Cardiac septum (tissue), 1 donor: ENCODE measurements at regions not wholly inside any gene's neighbourhood (a gene's known extent, or its start where the extent isn't known, plus 50 kb on each side); places are given as distances from the start of the nearest gene placed in this dataset.
"Not testable (repeated sequence)": the region's sequence is repeated elsewhere in the genome, so short reads cannot be mapped to it uniquely, and the experiment has no call there.

ENCODE experiments used
- DNase-seq: peaks from one replicate; pipeline ENCODE4 v3.0.0-alpha.2; 2020; ENCODE audit warnings: low spot score
- intact Hi-C: fragments of 100-400 bp; cut with DNase I; formaldehyde crosslinking; loops from one replicate; pipeline ENCODE4 v1.14.0; 2022
- donor health status: DM: no; HTN: no; CAD: no.

DNA sequence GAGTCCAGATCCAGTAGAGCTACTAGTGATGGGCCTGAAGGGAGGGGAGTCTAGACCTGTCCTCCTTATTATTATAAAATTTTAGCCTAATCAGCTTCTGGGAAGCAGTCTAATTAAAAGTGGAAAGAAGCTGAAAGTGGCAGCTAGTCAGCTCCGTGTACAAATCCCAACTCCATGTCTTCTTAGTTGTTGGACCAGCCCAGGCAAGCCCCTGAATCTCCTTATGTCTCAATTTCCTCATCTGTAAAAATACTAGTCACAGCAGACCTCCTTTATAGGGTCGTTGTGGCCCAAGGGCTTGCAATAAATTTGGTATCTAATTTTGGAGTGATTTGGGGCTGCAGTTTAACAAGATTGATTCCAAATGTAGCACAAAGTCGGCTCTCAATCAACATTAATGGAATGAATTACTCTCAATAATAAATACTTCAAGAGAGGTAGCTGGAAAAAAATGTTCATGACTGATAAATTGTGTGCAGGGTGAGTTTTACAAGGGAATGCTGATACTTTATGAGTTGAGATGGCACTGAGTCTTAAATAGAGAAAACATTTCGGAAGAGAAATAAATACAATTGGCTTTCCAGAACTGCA lies 118.3 kb upstream of the NDUFV2 start:
- intact Hi-C loops: loop anchor here (5.0 kb wide), 1 partner anchor 327 kb away; no protein-coding TSS in a partner anchor
- no peak for DNase-seq

DNA sequence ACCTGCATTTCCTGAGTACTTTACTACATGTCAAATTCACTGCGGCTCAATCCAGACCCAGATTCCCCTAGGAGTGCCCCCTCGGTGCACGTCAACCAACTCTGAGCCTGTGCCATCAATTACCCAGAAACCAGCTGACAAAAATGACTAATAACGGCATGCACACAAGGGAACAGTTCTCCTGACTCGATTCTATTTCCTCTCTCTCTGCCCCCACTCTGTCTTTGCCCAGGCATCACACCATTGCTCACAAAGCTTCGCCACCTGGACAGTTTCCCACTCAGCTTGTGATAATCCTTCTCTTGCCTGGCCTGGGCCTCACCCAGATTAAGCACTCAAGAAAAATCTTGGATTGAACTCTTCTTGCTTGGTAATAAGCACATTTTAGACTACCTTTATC lies 115.3 kb upstream of the NDUFV2 start:
- intact Hi-C loops: no loop called here
- DNase-seq: no peak

DNA sequence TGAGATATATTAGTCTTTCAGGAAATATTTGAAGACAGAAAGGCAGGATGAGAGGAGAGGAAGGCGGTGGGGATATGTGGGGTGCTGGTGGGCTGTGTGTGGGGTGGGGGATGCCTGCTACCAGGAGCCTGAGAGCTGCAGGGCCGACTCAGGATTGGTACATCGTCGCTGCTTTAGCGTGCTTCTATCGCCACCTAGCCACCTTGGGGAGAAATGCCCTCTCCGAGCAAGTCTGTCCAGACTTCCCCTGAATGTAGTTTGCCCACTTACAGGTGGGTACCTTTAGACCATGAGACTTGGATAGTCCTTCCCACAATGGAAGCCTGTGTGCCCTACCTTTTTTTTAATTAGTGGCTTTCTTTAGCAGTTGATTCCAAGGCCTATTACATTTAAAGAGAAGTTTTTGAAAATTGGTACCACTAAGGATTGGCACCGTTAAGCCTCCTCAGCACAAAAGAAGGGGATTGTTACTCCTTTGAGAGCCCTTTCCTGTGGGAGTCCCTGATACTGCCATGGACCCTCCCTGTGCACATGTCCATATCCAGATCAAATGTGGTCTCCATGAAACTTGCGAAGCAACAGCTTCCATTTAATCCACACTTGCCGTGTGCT lies 114.1 kb upstream of the NDUFV2 start:
- intact Hi-C loops: loop anchor here (2.0 kb wide), 1 partner anchor 292 kb away; no protein-coding TSS in a partner anchor
- DNase-seq: no peak

DNA sequence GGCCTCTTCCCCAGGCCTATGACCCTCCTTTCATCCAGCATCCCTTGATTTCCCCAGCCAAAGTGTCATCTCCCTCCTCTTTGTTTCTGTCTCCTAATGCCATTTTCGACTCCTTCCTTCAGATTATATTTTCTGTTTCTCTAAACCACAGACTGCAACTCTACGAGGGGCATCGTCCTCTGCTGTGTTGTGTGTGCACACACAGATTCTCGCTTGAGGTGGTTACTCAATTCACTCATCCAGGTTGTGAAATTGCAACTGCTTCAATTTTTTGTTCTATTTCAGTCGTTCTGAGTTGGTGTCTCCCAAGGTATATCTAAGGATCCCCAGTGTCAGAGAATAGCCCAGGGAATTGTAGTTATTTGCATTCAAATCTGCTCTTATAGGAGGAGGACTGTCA lies 113.5 kb upstream of the NDUFV2 start:
- intact Hi-C loops: loop anchor here (2.0 kb wide), 1 partner anchor 292 kb away; no protein-coding TSS in a partner anchor
- no peak for DNase-seq

DNA sequence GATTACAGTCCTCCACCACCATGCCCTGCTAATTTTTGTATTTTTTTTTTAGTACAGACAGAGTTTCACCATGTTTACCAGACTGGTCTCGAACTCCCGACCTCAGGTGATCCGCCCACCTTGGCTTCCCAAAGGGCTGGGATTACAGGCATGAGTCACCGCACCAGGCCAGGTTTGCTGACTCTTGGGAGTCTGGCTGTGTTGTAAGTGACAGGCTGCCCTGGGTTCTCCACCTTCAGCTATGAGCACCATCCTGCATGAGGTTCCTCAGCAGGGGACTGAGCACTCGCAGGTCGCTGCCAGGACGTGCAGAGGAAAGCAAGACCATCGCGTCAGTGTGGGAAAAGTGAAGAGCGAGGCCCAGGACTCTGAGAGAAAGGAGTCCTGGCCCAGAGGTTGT lies 112.6 kb upstream of the NDUFV2 start:
- DNase-seq: no peak
- intact Hi-C loops: loop anchor here (2.0 kb wide), 1 partner anchor 293 kb away; no protein-coding TSS in a partner anchor

DNA sequence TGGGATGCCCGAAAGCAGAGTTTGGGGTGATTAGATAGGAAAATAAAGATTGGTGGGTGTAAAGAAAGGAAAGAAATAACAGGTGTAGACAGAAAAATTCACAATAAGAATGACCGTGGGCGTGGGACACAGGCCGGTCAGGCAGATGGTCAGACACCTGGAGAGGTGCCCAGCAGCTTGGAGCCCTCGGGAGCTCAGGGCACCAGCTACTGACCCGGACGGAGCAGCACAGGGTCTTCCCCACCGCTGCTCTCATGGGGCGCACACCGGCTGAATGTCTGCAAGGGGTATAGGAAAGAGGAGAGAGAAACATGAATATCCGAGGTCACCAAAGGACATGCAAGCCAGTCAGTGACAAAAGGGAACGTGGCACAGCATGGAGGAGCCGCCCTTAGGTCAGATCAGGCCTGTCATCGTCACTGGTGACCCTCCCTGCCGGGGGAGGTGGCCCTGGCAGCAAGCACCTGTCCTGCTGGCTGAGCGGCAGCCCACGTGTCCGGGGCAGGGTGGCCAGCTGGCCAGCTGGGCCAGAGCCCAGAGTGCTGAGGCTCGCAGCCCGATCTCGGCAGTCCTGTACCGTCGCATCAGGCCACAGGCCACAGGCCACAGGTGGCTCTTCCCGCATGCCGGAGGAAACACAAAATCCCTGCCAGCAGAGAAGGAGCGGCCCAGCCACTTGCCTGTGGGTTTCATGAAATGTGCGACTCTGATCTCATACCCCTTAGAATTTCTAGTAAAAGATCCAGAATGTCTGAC lies 112.0 kb upstream of the NDUFV2 start:
- DNase-seq: no peak
- intact Hi-C loops: no loop called here

DNA sequence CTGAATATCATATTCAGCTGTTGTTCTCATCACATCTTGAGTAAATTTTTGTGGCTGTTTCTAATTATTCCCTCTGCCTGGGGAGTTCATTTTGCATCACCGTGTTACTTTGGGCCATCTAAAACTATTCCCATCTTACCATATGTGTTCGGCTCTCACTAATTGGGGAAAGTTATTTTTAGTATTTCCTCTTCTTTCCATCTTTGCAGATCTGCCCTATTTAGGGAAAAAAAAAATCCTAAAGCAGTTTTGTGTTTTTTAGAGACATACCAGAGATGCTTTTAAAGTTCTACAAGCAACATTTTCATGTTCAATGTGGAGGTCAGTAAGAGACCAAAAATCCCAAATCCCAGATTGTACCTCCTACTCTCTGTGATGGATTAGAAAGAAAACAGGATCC lies 111.3 kb upstream of the NDUFV2 start:
- DNase-seq: no peak
- intact Hi-C loops: no loop called here

DNA sequence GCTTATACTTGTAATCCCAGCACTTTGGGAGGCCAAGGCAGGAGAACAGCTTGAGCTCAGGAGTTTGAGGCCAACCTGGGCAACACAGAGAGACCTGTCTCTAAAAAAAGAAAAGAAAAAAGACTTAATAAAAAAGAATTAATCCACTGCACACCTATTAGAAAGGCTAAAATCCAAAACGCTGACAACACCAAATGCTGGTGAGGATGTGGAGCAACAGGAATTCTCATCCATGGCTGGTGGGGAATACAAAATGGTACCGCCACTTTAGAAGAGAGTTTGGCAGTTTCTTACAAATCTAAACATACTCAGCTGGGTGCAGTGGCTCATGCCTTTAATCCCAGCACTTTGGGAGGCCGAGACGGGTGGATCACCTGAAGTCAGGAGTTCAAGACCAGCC lies 110.0 kb upstream of the NDUFV2 start:
- intact Hi-C loops, DNase-seq: not testable (repeated sequence)

DNA sequence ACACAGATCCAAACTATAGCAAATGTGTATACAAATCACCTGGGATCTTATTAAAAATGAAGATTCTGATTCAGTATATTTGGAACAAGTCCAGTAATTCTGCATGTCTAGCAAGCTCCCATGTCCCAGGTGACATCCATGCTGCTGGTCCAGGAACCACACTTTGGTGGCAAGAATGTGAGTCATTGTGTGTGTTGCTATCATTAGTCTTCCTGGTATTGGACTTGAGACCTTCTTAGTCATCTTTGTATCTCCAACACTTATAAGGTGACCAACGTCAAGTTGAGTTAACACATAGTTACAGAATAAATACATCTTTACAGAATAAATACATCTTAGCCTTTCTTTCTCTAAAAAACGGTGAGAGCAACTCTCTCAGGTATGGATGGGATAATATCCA lies 107.9 kb upstream of the NDUFV2 start:
- intact Hi-C loops: no loop called here
- no peak for DNase-seq

DNA sequence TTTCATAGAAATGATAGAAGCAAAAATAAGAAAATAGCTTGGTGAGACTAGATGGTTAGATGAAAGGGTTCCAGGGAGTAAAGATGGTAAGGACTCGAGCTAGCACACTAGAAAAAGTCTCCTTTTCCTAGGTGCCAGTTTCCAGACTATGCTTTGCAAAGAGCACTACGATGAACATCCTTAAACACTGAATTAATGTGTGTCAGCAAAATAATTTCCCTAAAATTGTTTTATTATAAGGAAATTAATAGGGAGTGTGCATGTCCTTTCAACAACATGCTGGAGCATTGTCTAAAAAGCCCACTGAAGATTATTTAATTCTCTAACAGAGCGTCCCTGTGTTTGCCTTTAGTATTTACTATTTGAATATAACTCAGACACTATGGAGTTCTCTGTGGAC lies 107.4 kb upstream of the NDUFV2 start:
- no peak for DNase-seq
- intact Hi-C loops: no loop called here

DNA sequence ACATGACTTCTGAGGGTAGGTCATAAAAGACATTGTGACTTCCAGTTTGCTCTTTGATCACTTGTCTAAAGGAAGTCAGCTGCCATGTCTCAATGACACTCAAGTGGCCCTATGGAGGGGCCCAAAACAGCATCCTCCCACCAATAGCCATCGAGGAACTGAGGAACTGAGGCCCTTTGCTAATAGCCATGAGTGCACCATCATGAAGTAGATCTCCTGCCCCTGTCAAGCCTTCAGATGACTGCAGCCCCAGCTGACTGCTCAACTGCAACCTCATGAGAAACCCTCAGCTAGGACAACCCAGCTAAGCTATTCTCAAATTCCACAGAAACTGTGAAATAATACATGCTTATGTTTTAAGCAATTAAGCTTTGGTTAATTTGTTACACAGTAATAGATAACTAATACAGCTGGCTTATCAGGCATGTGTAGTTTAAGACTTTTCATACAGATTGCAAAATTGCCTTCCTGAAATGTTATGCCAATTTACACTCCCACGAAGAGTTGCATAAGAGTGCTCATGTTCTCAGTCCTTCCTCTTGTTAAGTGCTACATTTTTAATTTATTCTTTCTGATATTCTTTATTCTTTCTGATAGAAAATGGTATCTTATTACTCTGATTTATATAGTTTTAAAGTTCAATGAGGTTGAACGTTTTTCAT lies 105.6 kb upstream of the NDUFV2 start:
- intact Hi-C loops: no loop called here

DNA sequence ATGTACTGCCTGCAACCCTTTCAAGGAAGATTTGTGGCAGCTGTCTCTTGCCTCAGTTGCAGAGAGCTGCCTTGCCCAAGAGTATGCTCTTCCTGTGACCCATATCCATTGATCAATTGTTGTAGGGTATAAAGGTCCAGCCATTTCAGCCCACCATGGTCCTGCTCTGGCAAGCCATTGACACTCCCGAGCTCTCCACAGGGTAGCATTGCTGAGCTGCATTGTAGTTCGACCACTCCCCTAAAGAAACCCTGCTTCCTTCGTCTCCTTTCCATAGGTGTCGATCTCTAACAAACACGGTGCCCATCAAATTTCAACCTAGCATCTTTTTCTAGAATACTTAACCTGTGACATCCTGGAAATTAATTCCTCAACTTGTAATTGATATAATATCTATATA lies 104.9 kb upstream of the NDUFV2 start:
- DNase-seq: no peak
- intact Hi-C loops: no loop called here

More for the DNA sequence above, 105.6 kb upstream of the NDUFV2 start:
- no peak for DNase-seq

DNA sequence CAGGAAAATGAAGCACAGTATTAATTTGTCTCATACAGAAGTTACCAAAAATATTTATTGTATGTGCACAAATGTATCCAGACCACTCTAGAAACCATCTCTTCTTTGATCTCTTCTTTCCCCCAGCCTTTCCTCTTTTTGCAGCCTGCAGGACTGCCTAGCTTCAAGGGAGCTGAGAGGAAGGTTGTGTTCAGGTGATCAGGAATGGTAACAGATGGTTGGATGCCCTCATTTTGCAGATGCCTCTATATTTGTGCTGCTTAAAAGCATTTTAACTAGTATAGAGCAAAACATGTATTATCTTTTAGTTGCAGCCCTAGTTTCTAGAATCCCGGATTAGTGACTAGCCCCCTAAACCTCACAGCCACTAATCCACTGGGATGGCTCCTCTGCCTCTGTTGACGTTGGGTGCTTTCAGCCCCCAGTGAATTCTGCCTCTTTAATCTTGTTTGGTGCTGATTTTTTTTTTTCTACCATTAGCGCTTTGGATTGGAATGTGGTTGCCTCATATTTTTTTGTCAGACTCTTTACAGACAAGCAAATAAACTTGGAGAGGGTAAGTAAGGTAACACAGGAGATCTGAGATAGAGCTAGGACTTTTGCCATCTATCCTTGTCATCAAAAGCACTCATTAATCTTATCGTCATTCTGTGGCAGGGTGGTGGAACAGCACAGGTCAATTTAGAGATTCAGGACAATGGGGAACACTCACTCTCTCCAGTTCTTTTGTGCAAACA lies 103.8 kb upstream of the NDUFV2 start:
- no peak for DNase-seq
- intact Hi-C loops: no loop called here

DNA sequence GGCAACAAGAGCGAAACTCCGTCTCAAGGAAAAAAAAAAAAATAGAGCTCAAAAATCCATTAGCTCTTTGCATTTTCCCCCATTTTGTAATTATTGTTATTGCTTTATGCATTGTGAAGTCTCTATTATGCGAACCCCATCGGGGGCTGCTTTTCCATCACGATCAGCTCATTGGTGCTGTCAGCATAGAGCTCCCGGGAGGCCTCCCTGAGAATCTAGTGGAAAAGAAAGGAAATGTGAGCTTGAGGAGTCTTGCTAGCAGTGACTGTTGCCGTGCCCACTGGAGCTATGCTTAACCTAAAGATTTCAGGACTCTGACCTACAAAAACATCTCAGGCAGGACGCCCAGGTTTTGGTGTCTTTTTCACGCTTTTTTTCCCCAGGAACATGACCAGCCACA lies 102.6 kb upstream of the NDUFV2 start:
- no peak for DNase-seq
- intact Hi-C loops: no loop called here

DNA sequence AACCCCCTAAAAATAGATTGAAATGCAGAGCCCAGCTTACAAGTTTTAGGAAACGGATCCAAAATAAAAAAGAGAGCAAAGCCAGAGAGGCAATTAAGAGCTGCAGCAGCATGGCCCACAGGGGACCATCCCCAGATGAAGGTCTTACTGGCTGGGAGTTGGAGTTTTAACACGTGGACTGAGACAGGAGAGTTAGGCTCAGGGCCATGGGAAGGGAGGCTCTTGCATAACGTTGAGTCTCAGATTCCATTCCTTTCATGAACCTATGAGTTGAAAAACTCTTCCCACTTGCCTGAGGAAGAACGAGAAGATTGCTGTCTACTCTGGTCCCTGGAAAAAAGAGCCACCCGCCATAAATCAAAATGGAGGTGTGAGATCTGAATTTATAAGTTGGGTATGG lies 101.8 kb upstream of the NDUFV2 start:
- DNase-seq: no peak
- intact Hi-C loops: no loop called here

DNA sequence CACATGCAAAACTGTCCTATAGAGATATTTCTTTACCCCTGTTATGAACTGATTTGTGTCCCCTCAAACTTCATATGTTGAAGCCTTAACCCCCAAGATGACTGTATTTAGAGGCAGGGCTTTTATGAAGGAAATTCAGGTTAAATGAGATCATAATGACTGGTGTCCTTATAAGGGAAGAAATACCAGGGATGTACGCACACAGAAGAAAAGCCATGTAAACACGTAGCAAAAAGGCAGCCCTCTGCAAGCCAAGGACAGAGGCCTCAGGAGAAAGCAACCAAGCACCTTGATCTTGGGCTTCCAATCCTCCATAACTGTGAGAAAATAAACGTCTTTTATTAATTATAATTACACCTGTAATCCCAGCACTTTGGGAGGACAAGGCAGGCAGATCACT lies 101.3 kb upstream of the NDUFV2 start:
- intact Hi-C loops: no loop called here
- DNase-seq: no peak

DNA sequence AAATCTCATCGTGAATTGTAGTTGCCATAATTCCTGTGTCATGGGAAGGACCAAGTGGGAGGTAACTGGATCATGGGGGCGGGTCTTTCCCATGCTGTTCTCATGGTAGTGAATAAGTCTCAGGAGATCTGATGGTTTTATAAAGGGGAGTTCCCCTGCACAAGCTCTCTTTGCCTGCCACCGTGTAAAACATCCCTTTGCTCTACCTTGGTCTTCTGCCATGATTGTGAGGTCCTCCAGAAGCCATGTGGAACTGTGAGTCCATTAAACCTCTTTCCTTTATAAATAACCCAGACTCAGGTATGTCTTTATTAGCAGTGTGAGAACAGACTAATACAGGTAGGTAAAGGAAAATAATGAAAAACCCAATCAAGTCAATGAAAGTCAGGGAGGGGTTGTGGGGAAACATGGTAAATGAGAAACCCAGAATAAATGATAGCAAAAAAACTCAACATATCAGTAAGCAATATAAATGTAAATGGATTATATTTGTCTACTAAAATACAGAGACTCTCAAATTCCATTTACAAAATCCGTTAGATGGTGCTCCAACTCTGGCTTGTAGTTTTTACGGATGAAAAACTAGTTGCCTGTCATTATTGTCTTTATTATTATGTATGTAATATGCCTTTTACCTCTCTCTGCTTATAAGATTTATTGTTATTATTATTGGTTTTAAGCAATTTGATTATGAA lies 98.9 kb upstream of the NDUFV2 start:
- DNase-seq: no peak
- intact Hi-C loops: no loop called here

DNA sequence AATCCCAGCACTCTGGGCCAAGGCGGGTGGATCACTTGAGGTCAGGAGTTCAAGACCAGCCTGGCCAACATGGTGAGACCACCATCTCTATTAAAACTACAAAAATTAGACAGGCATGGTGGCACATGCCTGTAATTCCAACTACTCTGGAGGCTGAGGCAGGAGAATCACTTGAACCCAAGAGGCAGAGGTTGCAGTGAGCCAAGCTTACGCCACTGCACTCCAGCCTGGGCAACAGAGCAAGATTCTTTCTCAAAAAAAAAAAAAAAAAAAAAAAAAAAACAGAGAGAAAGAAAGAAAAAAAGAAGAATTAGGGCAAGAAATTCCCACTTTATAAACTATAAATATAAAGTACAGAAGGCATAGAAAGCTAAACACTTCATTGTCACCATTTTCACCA lies 98.2 kb upstream of the NDUFV2 start:
- DNase-seq, intact Hi-C loops: not testable (repeated sequence)

DNA sequence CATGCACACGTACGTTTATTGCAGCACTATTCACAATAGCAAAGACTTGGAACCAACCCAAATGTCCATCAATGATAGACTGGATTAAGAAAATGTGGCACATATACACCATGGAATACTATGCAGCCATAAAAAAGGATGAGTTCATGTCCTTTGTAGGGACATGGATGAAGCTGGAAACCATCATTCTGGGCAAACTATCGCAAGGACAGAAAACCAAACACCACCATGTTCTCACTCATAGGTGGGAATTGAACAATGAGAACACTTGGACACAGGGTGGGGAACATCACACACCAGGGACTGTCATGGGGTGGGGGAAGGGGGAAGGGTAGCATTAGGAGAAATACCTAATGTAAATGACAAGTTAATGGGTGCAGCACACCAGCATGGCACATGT lies 94.8 kb upstream of the NDUFV2 start:
- DNase-seq, intact Hi-C loops: not testable (repeated sequence)
